Right kidney (tissue), 1 donor: ENCODE measurements at regions not wholly inside any gene's neighbourhood (a gene's known extent, or its start where the extent isn't known, plus 50 kb on each side); places are given as distances from the start of the nearest gene placed in this dataset.

ENCODE experiments used
- DNase-seq: peaks from one replicate; pipeline ENCODE4 v3.0.0-alpha.2; 2016

DNA sequence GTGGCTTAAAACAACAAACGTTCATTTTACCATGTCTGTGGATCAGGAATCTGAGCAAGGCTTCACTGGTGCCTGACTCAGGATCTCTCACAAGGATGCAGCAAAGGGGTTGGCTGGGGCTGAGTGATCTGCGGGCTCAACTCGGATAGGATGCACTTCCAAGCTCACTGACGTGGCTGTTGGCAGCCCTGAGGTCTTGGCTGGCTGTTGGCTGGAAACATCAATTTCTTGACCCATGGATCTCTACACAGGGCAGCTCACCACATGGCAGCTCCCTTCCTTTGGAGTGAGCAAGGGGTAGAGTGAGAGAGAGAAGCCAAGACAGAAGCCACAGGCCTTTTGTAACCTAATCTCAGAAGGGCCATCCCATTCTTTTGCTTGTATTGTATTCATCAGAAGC, 202.1 kb downstream of the NXNL2 start:
- no peak for DNase-seq

DNA sequence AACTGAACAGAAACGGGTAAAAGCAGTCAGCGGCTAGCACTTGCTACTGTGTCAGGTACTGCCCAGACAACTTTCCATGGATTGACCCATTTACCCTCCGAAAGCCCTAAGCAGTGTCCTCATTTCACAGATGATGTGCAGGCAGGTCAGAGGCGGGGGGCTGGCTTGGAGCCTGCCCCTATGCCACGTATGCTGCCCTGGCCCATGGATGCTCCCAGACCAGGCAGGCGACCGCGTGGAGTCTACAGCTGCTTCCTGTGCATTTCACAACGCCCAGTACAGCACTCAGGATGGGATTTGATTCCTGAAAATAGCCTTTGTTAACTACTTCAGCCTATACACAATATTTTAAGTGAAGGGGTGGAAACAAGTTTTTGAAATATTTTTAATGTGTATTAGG, 202.9 kb downstream of the NXNL2 start:
- no peak for DNase-seq

DNA sequence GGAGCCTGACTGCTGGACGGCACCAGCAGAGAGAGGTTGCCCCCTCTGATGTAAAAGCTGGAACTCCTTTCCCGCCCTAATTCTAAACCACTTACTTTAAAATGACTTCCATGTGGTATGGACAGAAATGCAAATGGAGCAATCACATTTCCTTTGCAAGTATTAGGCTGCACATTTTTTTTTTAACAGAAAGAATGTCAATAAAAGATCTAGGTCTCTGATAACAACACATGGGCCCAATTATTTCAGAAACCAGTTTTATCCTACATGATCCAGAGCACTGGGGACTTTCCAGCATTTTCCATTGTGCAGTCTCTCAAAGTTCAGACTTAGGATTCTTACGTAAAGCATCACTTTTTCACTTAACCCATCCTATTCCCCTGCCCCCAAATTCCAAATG, 203.7 kb downstream of the NXNL2 start:
- DNase-seq: no peak

DNA sequence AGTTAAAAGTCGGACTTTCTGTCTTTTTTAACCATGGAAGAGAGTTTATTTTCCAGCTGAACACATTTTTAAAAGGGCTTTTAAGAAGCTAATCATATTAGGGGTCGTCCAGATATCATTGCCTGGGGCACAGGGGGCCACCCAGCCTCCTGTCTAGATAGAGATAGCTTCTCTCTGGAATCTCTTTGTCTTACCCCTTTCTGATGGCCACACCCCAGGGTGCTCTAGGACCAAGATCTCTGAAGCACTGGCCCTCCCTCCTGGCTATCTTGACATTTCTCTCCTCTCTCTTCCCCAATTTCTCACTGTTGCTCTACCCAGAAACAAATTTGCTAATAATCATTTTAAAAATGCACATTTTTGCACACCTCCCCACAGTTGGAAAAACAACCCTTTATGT, 204.4 kb downstream of the NXNL2 start:
- DNase-seq: no peak

DNA sequence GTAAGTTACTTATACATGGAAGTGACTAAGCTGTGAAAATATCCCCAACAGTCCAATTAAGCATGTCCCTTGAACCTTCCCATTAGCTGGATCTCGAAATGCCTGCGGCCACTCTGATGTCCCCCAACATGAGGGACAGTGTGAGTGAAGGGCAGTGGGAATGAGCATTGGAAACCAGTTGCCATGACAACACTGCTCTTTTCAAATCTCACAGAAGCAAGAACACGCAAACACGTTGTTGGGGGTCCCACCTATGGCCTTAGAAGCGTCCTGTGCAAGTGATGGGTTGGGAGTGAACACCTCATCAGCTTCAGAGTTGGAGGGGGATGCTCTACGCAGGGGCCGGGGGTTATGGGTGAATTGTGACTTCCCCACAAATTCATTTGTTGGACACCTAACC, 205.9 kb downstream of the NXNL2 start:
- DNase-seq: no peak

DNA sequence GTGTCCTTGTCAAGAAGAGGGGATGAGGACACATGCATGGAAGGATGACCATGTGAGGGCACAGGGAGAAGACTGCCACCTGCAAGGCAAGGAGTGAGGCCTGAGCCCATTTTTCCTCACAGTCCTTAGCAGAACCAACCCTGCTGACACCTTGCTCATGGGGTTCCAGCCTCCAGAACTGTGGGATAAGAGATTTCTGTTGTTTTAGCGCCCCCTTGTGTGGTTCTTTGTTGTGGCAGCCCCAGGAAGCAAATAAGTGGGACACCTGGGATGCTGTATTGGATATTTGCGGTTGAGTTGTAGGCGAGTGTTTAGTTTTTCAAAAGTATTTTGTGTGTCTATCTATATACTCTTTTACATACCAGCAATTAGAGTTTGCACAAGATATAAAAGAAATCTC, 206.4 kb downstream of the NXNL2 start:
- DNase-seq: no peak

DNA sequence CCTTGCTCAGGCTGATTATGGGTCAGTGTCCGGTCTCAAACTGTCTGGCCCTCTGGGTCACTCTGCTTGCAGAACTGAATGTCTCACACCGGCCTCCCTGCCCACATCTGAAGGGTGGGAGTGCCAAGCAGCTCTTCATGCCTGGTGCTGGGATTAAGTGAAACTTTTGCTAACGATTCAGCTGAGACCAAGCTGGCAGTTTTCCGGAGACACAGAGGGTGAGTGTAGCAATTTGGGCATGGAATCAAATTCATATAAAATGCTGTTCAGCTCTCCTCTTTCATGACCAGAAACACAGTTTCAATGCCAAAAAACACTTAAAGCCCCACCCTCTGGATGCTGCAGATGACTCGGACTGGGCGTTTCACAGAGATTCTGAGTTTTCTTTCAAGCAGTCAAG, 207.5 kb downstream of the NXNL2 start:
- DNase-seq: no peak

DNA sequence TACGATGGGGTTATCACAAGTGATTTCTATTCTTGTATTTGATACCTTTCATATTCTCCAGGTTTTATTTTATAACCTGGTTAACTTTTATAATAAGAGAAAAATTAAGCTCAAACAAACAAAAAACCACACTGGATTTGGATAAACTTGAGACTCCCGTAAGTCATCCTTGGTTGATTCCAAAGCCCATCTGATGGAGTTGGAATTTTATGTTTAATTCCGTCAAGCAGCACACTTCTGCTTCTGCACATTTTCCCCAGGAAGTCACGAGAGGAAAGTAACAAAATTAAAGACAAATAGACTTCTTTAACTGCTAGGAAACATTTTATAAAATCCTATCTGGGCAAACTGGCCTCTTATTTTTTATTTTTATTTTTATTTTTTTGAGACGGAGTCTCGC, 207.9 kb downstream of the NXNL2 start:
- DNase-seq: no peak

DNA sequence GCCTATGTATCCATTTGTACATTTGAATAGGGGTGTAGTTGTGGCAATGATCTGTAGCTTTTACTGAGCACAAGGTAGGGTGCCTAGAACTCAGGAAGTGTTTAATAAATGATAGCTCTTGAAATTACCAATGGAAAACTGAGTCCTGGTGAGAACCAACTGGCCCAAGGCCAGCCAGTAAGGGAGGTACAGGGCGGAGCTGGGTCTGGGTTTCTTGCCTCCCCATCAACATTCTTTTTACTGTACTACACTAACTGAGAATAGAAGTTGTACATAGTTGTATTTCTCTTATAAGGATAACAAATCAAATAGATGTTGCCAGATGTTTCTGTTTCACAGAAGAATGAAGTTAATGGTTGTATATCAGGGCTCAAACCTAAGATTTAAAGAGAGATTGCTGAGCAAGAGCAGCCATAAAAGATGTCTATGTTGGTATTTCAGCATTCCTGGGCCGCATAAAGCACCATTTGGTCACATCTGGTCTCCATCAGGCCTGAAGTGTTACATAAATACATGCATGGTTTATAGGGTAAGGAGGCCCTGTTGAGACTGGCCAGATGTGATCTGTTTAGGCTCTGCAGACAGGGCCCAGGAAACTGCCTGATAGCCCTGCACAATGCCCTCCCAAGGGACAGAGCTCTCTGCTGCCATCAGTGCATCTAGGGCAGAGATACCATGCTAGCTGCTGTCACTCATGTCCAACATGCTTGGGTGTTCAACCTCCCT, 210.5 kb downstream of the NXNL2 start:
- peak; percentile 50 for DNase-seq

DNA sequence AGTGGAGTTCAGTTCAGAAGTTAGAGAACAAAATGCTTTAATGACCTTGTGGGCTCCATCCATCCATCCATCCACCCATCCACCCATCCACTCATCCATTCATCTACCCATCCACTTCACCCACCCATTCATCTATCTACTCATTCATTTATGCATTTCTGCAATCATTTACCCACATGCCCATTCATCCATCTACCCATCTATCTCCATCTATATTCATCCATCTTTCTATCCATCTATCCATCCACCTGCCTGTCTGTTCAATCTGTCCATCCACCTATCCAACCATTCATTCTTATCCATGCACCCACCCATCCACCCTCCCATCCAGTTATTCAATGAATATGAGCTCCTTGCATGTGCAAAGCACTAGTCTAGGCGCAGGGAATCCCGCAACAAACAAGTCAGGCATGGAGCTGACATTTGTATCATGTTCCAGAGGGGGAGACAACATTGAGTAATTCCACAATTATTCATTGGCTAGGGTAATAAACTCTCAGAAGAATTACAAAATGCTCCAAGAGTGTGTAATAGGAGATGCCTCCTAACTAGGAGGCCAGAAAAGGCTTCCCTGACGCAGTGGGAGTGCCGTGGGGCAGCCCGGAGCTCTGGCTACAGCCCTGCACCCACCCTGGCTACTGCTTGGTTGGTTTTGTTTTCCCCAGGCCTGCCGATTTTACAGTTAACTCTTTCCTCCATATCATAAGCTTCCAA, 211.2 kb downstream of the NXNL2 start:
- DNase-seq: no peak

DNA sequence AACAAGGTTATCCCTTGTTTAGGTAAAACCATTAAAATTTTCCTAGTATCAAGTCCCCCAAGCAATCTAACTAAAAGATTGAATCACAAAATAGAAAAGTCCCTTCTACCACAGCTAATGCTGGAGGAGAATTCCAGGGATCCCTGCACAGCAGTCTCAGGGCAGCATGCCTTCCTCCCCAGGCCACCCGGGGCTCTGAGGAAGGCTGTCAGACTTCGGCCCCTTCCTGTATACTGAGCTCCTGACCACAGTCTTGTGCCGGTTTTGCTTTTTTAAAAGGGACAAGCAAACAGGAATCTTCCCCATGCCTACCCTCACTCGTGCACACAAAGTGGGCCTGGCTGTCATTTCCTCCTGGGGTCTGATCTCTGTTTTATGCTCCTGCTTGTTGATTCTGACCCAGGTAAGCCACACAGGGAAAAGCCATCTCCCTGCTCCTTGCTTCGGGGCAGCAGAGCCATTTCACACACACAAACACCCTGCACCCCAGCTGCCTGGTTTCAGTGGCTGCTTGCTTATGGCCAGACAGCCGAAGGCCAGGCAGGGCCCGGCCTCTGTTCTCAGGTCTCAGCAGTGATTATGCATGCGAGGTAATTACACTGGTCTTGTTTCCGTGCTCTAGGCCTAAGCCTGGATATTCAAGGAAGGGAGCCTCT, 211.9 kb downstream of the NXNL2 start:
- peak; percentile 64 for DNase-seq

DNA sequence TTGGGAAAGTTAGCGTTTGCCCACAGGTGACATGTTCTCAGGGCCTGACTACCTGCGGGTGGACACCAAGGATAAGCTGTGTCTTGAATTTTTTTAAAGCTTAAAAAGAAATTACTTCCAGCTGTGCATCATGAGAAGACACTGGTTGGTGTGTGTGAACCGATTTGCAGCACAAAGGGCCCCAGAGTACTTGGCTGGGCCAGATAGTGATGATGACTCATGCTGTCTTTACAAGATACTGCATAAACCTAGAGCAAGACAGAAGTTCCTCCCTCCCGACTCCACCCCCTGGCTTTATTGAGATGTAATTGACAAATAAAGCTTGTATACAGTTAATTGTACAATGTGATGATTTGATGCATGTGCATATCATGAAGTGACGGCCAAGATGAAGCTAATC, 212.8 kb downstream of the NXNL2 start:
- no peak for DNase-seq

DNA sequence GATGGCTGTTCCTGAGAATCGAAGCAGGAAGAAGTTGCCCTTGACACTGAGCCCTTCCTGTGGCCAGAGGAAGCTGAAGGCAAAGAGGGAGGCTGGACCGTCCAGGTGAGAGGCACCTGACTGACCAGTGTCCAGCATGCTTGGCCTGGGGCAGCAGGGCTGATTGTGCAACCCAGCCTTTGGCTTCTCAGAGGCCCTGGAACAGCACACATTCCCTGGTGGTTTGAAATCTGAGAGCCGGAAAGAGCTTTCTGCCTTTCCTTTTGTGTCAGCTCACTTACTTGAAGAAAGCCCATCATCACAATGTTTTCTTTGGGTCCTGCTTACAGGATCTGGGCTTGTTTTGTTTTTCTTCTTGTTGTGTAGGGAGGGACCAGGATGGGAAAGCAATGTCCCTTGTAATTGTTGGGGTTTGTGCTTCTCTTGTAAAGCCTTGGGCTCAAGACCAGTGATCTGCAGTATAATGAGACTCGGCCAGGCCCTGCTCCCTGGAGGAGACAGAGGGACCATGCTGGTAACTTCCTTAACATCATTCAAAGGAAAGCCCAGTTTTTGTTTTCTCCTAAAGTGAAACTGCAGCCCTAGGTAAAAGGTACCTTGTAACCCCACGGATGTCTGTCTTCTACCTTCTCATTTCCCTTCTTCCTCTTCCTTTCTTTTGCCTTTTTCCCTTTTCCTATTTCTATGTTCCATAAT, 213.7 kb downstream of the NXNL2 start:
- DNase-seq: no peak

DNA sequence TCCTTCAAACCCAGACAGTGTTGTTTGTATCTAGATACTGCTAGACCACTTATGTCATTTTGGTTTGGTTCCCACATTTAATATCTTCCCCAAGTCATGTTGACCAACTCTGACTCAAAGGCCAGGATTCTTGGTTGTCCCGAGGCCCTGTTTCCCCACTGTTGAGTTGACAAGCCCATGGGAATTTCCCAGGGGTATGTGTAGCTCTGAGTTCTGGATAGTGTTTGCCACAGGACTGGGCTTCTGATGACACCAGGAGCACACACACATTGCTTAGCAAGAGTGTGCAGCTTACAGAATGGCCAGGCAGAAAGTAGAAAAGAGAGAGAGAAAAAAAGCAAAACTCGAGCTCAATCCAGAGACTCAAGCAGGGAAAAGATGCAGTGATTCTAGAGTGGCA, 214.4 kb downstream of the NXNL2 start:
- no peak for DNase-seq

DNA sequence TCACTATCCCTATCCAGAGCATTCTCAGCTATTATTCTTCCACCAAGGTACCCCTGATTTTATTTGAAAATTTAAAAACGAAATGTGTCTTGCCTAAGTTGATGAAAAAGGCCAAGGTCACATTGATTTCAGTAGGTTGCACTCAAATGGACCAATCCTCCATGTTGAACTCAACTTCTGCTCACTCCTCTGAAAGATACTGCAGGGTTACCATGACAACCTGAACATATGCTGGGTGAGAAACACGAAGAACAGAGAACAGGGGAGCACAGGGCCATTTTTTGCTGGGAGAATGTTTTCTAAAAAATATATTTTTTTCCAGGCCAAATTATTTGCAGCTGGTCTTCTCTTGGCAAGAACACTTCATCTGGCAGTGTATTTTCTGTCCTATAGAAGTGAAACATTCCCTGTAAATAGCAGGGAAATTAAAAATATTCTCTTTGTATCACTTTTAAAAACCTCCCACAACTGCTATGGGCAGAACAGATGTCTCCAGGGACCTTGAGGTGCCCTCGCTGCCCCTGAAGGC, 215.9 kb downstream of the NXNL2 start:
- no peak for DNase-seq

DNA sequence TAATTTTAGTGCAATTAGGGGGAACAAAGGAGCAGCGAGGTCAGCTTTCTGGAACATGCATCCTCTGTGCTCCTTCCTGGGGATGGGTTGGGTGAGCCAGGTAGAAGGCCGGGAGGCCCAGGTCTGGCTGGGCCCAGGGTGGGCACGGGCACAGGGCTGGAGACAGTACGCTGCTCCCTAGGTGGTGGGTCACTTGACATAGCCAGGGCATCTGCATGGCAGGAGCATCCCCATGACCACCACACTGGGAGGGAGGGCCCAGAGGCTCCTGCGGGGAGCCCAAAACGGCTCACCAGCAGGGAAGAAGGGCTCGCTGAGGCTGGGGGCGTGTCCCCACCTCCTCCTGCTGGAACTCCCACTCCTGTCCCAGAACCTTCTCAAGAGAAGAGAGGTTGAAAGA, 216.8 kb downstream of the NXNL2 start:
- no peak for DNase-seq

DNA sequence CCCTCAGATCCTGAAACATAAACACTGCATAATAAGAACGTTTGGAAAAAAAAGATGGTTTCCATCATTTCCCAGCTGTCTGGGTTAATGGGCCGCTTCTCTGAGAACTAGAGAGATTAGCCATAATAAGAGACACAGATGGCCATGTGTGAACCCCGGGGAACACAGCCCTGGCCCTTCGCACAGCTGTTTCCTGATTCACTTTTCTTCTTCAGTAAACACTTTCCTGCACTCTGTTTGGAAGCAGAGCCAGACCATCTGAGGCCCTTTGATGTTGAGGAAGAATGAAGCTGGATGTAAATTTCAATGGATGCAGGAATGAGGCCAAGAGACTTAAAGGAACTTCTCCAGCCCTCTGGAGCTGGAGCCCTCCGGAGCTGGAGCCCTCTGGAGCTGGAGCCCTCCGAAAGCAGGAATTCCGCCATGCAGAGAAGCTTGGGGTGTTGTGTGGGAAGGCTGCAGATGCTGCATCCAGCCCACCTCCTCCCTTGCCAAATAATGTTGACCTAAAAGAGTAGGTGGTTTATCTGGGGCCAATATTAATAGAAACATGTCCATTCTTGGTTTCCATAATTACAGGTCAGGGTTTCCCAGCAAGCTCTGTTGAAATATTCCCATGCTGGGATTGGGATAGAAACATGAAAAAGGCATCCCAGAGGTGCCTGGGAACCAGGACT, 218.9 kb downstream of the NXNL2 start:
- peak; percentile 41 for DNase-seq

DNA sequence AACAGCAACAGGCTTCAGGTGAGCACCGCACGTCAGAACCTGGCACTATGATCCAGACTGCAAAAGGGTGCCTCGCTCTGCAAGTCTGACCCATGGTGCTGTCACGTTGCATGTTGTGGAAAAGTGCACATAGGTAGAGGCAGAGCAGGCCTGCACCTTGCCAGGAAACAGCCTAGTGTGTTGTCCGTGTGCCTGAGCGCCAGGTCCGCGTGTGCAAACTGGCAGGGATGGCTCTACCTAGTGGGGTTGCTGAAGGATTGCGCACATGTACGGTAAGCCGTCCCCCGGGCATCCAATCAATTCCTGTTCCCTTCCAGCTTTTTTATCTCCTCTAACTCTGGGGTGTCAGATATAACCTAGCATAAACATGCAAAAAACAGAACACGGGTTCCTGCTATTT, 219.5 kb downstream of the NXNL2 start:
- DNase-seq: no peak

DNA sequence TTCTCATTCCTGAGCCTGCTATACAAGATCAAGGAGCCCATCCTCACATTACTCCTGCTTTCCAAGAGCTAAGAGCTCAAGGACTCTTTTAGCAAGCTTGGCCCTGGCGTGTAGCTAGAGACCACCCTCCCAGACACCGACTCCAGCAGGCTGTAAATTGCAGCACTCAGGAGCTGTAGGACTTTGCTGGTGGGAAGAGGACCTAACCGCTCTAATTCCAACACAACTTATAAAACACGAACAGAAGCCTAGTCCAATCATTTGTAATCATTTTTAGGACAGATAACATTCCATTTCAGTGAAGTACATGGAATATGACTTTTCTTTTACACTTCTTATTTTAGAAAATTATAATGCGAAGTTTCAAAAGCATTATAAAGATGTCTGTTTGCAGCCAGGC, 219.9 kb downstream of the NXNL2 start:
- DNase-seq: no peak

DNA sequence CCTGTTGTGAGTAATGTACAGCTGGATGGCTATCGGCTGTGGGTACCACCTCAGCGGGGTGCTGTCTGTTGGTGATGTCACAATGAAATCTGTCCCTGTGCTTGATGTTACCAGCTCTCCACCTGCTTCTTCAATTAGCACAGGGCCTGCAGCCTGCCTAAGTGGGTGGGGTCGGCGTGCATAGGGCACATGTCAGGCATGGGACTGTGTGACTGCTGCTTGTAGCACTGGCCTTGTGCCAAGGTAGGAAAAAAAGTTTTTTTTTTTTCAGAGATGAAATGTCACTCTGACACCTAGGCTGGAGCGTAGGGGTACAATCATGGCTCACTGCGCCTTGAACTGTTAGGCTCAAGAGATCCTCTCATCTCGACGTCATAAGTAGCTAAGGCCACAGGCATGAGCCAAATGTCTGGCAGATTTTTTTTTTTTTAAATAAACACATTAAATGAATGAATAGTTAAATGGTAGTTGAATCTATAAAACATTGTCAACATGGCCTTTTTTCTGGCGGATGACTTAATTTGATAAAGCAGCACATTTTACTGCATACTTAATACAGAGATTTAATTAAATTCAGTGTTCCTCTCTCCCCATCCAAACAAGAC, 222.5 kb downstream of the NXNL2 start:
- no peak for DNase-seq

DNA sequence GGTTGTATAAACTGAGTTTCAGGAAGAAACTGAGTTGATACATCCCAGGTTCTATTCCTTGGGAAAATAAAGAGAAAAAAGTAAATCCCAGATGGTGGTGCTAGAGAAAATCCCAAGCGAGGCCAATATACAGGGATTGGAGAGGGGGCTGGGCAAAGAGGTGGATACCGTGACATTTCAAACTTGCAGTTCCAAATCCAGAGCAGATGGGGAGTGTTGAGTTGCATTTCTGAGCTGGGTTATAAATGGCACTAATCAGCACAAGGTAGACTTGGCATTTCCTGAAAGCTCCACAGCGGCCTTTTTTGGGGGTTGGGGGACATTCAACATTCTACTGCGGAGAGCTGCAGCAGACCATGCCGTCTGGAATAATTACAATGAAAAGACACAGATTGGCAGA, 224.4 kb downstream of the NXNL2 start:
- no peak for DNase-seq
